GM12878 (cell line): ENCODE measurements at regions not wholly inside any gene's neighbourhood (a gene's known extent, or its start where the extent isn't known, plus 50 kb on each side); places are given as distances from the start of the nearest gene placed in this dataset.

Experiments used
- ATAC-seq: fragments of 200-7000 bp; cut with Tn5 transposase; 3 replicates; pipeline ENCODE4 v1.9.1; 2020; ENCODE audit warnings: mild to moderate bottlenecking, moderate library complexity
- BruUV-seq: library from RNA; stranded (reverse); fragments of 400-500 nt; replicated peaks from 2 replicates; lab custom pipeline; 2021; lab: Mats Ljungman, UMichigan
- CTCF ChIA-PET: fragments of 300-600 bp; sonication (Branson Sonifier 250); formaldehyde crosslinking; extraction: SDS; loops from one replicate; lab custom pipeline; 2021; ENCODE audit warnings: inconsistent platforms; lab: Yijun Ruan, JAX
- POLR2A ChIA-PET: fragments of 350-600 bp; formaldehyde crosslinking; extraction: SDS; loops from one replicate; lab custom pipeline; 2021; ENCODE audit warnings: inconsistent platforms; lab: Charles Lee
- RAD21 ChIA-PET: fragments of 300-600 bp; sonication (Branson Sonifier 250); formaldehyde crosslinking; loops from one replicate; lab custom pipeline; 2023; ENCODE audit warnings: antibody characterized with exemption; ENCODE audit not compliant: unreplicated experiment; lab: Charles Lee
- SMC1A ChIA-PET: fragments of 300-600 bp; sonication (Branson Sonifier 250); formaldehyde crosslinking; loops from one replicate; lab custom pipeline; 2023; ENCODE audit not compliant: unreplicated experiment, uncharacterized antibody; lab: Charles Lee
- DNase-seq: peaks from one replicate; pipeline ENCODE4 v3.0.0-alpha.2; 2011; ENCODE audit warnings: low read depth, low spot score
- FAIRE-seq: peaks from 3 replicates; lab custom pipeline; 2011; peaks lifted over from hg19 to GRCh38; lab: Jason Lieb, UNC
- H2AFZ ChIP-seq: 2 replicates; pipeline ENCODE4 v1.6.0; 2011; ENCODE audit warnings: low read depth, low read length, control low read depth; ENCODE audit not compliant: control insufficient read depth
- H3K27ac ChIP-seq: 2 replicates; pipeline ENCODE4 v1.5.1; 2011; ENCODE audit warnings: control low read depth; ENCODE audit not compliant: control insufficient read depth, insufficient read depth
- H3K27me3 ChIP-seq, 2 experiments: replicated peaks in 1 of 2; 2 replicates each; pipeline versions ENCODE4 v1.6.0 to v1.6.1; 2011; ENCODE audit warnings: low read length in 1 of 2; ENCODE audit not compliant: control insufficient read depth in 2 of 2, insufficient read depth in 2 of 2
- H3K36me3 ChIP-seq, 2 experiments: 2 replicates each; pipeline ENCODE4 v1.5.1; 2011; ENCODE audit warnings: low read length in 1 of 2; ENCODE audit not compliant: control insufficient read depth in 2 of 2, insufficient read depth in 2 of 2
- H3K4me1 ChIP-seq: 2 replicates; pipeline ENCODE4 v1.6.1; 2011; ENCODE audit warnings: mild to moderate bottlenecking, low read length, moderate library complexity, mixed read lengths; ENCODE audit not compliant: control insufficient read depth, insufficient read depth
- H3K4me2 ChIP-seq: 2 replicates; pipeline ENCODE4 v1.6.0; 2011; ENCODE audit warnings: control low read depth; ENCODE audit not compliant: control insufficient read depth, insufficient read depth
- H3K4me3 ChIP-seq: fragments of 200-600 bp; sonication (generic); 2 replicates; pipeline ENCODE4 v1.5.1; 2016
- H3K79me2 ChIP-seq: 2 replicates; pipeline ENCODE4 v1.6.0; 2011; ENCODE audit warnings: low read length; ENCODE audit not compliant: control insufficient read depth, insufficient read depth
- H3K9ac ChIP-seq: 2 replicates; pipeline ENCODE4 v1.8.0; 2011; ENCODE audit warnings: low read length, control low read depth, mixed read lengths; ENCODE audit not compliant: control insufficient read depth, insufficient read depth
- H3K9me3 ChIP-seq: replicated peaks from 3 replicates; pipeline ENCODE4 v1.5.1; 2011; ENCODE audit warnings: mild to moderate bottlenecking, low read length; ENCODE audit not compliant: control insufficient read depth, insufficient read depth
- H4K20me1 ChIP-seq: 2 replicates; pipeline ENCODE4 v1.6.0; 2011; ENCODE audit not compliant: control insufficient read depth, insufficient read depth
- ATF7 ChIP-seq: fragments of 450-650 bp; IDR thresholded peaks from 2 replicates; pipeline ENCODE4 v1.6.1; 2016; ENCODE audit warnings: low read depth, mild to moderate bottlenecking
- BCL11A ChIP-seq: IDR thresholded peaks from 2 replicates; pipeline ENCODE4 v1.6.1; 2011; ENCODE audit warnings: low read depth, low read length
- EED ChIP-seq: sonication (generic); IDR thresholded peaks from 2 replicates; pipeline ENCODE4 v1.6.1; 2016; ENCODE audit warnings: antibody characterized with exemption, low read depth
- IKZF2 ChIP-seq, 2 experiments: fragments of 450-650 bp; IDR thresholded peaks; 2 replicates each; pipeline ENCODE4 v1.6.1; 2017; ENCODE audit warnings: mild to moderate bottlenecking in 2 of 2, moderate library complexity in 2 of 2
- MEF2A ChIP-seq: IDR thresholded peaks from 2 replicates; pipeline ENCODE4 v1.6.1; 2011; ENCODE audit warnings: low read depth, mild to moderate bottlenecking, low read length, moderate library complexity; ENCODE audit not compliant: insufficient read depth
- NKRF ChIP-seq: fragments of 450-650 bp; conservative IDR thresholded peaks from 2 replicates; pipeline ENCODE4 v1.6.1; 2017; ENCODE audit warnings: mild to moderate bottlenecking, moderate library complexity
- RB1 ChIP-seq: fragments of 450-650 bp; formaldehyde crosslinking; IDR thresholded peaks from 2 replicates; pipeline ENCODE4 v1.6.1; 2017; ENCODE audit warnings: mild to moderate bottlenecking, borderline replicate concordance
- SMARCA5 ChIP-seq: fragments of 450-650 bp; IDR thresholded peaks from 2 replicates; pipeline ENCODE4 v1.6.1; 2017; ENCODE audit warnings: mild to moderate bottlenecking
- SP1 ChIP-seq: IDR thresholded peaks from one replicate; pipeline ENCODE4 v1.6.1; 2011; ENCODE audit warnings: low read depth, low read length
- SREBF1 ChIP-seq: IDR thresholded peaks from 2 replicates; pipeline ENCODE4 v1.6.1; 2012; ENCODE audit warnings: mild to moderate bottlenecking, low read length
- TCF7 ChIP-seq: IDR thresholded peaks from 2 replicates; pipeline ENCODE4 v1.6.1; 2014; ENCODE audit warnings: antibody characterized with exemption, borderline replicate concordance
- YY1 ChIP-seq: IDR thresholded peaks from 2 replicates; pipeline ENCODE4 v1.6.1; 2011; ENCODE audit warnings: low read depth, mild to moderate bottlenecking, low read length
- ZNF384 ChIP-seq: IDR thresholded peaks from 2 replicates; pipeline ENCODE4 v1.6.1; 2012; ENCODE audit warnings: low read depth, mild to moderate bottlenecking, low read length, improper control_type of control experiment, borderline replicate concordance
- in situ Hi-C: fragments of 300-500 bp; cut with MboI; formaldehyde crosslinking; loops from 9 replicates; pipeline ENCODE4 v1.14.3; 2018; ENCODE audit warnings: mixed read lengths
- intact Hi-C: fragments of 100-400 bp; cut with micrococcal nuclease; formaldehyde crosslinking; loops from one replicate; pipeline ENCODE4 v1.14.2; 2022; ENCODE audit not compliant: unreplicated experiment
- TF ChIP-seq, protein P1 (sequence below): fragments of 450-650 bp; IDR thresholded peaks from 2 replicates; pipeline ENCODE4 v1.6.1; 2018; ENCODE audit warnings: borderline replicate concordance, mild to moderate bottlenecking; ENCODE audit not compliant: partially characterized antibody
- TF ChIP-seq, protein P2 (sequence below): IDR thresholded peaks from 2 replicates; pipeline ENCODE4 v1.6.1; 2012; ENCODE audit warnings: low read length, inconsistent platforms
- TF ChIP-seq, protein P3 (sequence below): fragments of 450-650 bp; formaldehyde crosslinking; IDR thresholded peaks from 2 replicates; pipeline ENCODE4 v1.4.0; 2020; ENCODE audit warnings: mild to moderate bottlenecking, moderate library complexity

GRCh38 chr13:76619631-76620030, 266.6 kb downstream of the KCTD12 start:
- intact Hi-C loops, result no loop called here
- Histone ChIP-seq H3K79me2 (no peaks in the 10 kb centered on the region), H3K27me3 (no peaks in the 10 kb centered on the region), H2AFZ (no peak overlapping the region), H3K4me3 (no peak overlapping the region), H3K9ac (no peak overlapping the region), H3K9me3 (no peaks in the 10 kb centered on the region), H3K27ac (no peak overlapping the region), H3K4me1 (no peaks in the 10 kb centered on the region), H3K4me2 (no peak overlapping the region), H3K36me3 (no peaks in the 10 kb centered on the region), H4K20me1 (no peaks in the 10 kb centered on the region)
- FAIRE-seq (no peak), DNase-seq (no peak), ATAC-seq (no peak)
- in situ Hi-C loops, result no loop called here
- POLR2A ChIA-PET, result no interaction called here
- CTCF ChIA-PET, result no interaction called here
- SMC1A ChIA-PET, result interaction anchor here (0.6 kb wide), 1 partner anchor 422 kb away, joined by 3 read pairs; no protein-coding TSS in a partner anchor
- TF ChIP-seq YY1 (no peak), IKZF2 (IDR thresholded peaks at IDR 0.05) (no peak), NKRF (no peak), SP1 (no peak), SREBF1 (no peak), TCF7 (no peak), RB1 (no peak), ZNF384 (no peak), EED (no peak), ATF7 (no peak), MEF2A (no peak), BCL11A (no peak), SMARCA5 (no peak)
- TF ChIP-seq, protein P1, sequence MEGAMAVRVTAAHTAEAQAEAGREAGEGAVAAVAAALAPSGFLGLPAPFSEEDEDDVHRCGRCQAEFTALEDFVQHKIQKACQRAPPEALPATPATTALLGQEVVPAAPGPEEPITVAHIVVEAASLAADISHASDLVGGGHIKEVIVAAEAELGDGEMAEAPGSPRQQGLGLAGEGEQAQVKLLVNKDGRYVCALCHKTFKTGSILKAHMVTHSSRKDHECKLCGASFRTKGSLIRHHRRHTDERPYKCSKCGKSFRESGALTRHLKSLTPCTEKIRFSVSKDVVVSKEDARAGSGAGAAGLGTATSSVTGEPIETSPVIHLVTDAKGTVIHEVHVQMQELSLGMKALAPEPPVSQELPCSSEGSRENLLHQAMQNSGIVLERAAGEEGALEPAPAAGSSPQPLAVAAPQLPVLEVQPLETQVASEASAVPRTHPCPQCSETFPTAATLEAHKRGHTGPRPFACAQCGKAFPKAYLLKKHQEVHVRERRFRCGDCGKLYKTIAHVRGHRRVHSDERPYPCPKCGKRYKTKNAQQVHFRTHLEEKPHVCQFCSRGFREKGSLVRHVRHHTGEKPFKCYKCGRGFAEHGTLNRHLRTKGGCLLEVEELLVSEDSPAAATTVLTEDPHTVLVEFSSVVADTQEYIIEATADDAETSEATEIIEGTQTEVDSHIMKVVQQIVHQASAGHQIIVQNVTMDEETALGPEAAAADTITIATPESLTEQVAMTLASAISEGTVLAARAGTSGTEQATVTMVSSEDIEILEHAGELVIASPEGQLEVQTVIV, result no peak
- TF ChIP-seq, protein P2, sequence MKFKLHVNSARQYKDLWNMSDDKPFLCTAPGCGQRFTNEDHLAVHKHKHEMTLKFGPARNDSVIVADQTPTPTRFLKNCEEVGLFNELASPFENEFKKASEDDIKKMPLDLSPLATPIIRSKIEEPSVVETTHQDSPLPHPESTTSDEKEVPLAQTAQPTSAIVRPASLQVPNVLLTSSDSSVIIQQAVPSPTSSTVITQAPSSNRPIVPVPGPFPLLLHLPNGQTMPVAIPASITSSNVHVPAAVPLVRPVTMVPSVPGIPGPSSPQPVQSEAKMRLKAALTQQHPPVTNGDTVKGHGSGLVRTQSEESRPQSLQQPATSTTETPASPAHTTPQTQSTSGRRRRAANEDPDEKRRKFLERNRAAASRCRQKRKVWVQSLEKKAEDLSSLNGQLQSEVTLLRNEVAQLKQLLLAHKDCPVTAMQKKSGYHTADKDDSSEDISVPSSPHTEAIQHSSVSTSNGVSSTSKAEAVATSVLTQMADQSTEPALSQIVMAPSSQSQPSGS, result no peak
- TF ChIP-seq, protein P3, sequence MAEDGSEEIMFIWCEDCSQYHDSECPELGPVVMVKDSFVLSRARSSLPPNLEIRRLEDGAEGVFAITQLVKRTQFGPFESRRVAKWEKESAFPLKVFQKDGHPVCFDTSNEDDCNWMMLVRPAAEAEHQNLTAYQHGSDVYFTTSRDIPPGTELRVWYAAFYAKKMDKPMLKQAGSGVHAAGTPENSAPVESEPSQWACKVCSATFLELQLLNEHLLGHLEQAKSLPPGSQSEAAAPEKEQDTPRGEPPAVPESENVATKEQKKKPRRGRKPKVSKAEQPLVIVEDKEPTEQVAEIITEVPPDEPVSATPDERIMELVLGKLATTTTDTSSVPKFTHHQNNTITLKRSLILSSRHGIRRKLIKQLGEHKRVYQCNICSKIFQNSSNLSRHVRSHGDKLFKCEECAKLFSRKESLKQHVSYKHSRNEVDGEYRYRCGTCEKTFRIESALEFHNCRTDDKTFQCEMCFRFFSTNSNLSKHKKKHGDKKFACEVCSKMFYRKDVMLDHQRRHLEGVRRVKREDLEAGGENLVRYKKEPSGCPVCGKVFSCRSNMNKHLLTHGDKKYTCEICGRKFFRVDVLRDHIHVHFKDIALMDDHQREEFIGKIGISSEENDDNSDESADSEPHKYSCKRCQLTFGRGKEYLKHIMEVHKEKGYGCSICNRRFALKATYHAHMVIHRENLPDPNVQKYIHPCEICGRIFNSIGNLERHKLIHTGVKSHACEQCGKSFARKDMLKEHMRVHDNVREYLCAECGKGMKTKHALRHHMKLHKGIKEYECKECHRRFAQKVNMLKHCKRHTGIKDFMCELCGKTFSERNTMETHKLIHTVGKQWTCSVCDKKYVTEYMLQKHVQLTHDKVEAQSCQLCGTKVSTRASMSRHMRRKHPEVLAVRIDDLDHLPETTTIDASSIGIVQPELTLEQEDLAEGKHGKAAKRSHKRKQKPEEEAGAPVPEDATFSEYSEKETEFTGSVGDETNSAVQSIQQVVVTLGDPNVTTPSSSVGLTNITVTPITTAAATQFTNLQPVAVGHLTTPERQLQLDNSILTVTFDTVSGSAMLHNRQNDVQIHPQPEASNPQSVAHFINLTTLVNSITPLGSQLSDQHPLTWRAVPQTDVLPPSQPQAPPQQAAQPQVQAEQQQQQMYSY (CRISPR knock-in tag), result no peak
- no TSS peak for BruUV-seq
- RAD21 ChIA-PET, result no interaction called here
